H1 (cell line): ENCODE measurements at regions not wholly inside any gene's neighbourhood (a gene's known extent, or its start where the extent isn't known, plus 50 kb on each side); places are given as distances from the start of the nearest gene placed in this dataset.

ENCODE experiments used
- CTCF ChIA-PET: fragments of 300-600 bp; sonication (Branson Sonifier 250); formaldehyde crosslinking; loops from one replicate; lab custom pipeline; 2021; ENCODE audit not compliant: partially characterized antibody; lab: Charles Lee
- POLR2A ChIA-PET: fragments of 300-600 bp; sonication (Branson Sonifier 250); formaldehyde crosslinking; loops from one replicate; lab custom pipeline; 2021; ENCODE audit warnings: inconsistent platforms; ENCODE audit not compliant: partially characterized antibody; lab: Charles Lee
- DNase-seq, 2 experiments: peaks; one replicate each; pipeline versions ENCODE4 v3.0.0 to v3.0.0-alpha.2; 2010 to 2022; ENCODE audit warnings: low spot score in 2 of 2, low read depth in 1 of 2, mixed read lengths in 1 of 2
- FAIRE-seq: peaks from 2 replicates; lab custom pipeline; 2011; peaks lifted over from hg19 to GRCh38; lab: Jason Lieb, UNC
- H2AFZ ChIP-seq: 2 replicates; pipeline ENCODE4 v1.8.1; 2012; ENCODE audit warnings: low read length, inconsistent platforms
- H2AK5ac ChIP-seq: 2 replicates; pipeline ENCODE4 v1.6.1; 2013; ENCODE audit warnings: low read depth, low read length
- H2BK120ac ChIP-seq: replicated peaks from 2 replicates; pipeline ENCODE3; 2013; ENCODE audit warnings: low read depth, low read length, inconsistent platforms
- H2BK12ac ChIP-seq: 2 replicates; pipeline ENCODE4 v1.6.1; 2013; ENCODE audit warnings: low read depth, low read length
- H2BK15ac ChIP-seq: 2 replicates; pipeline ENCODE4 v1.6.1; 2013; ENCODE audit warnings: low read length
- H2BK20ac ChIP-seq: 2 replicates; pipeline ENCODE4 v1.6.1; 2013; ENCODE audit warnings: low read length
- H2BK5ac ChIP-seq: 2 replicates; pipeline ENCODE4 v1.6.1; 2013; ENCODE audit warnings: low read depth, low read length
- H3K14ac ChIP-seq: 2 replicates; pipeline ENCODE4 v1.6.1; 2013; ENCODE audit warnings: inconsistent platforms; ENCODE audit not compliant: insufficient read length
- H3K18ac ChIP-seq: 2 replicates; pipeline ENCODE4 v1.6.1; 2013; ENCODE audit warnings: low read length; ENCODE audit errors: extremely low read depth
- H3K23ac ChIP-seq: 2 replicates; pipeline ENCODE4 v1.6.1; 2013; ENCODE audit warnings: inconsistent platforms; ENCODE audit not compliant: insufficient read length
- H3K23me2 ChIP-seq: 2 replicates; pipeline ENCODE4 v1.6.1; 2013; ENCODE audit warnings: low read depth, low read length
- H3K27ac ChIP-seq: 2 replicates; pipeline ENCODE4 v1.6.1; 2011; ENCODE audit warnings: low read depth, low read length, inconsistent platforms
- H3K27me3 ChIP-seq, 4 experiments: replicated peaks in 1 of 4; 1 replicate in 1 of 4; 2 replicates in 3 of 4; pipeline versions ENCODE4 v1.6.1 to v1.8.1; 2011 to 2013; ENCODE audit warnings: low read length in 3 of 4, mild to moderate bottlenecking in 3 of 4, inconsistent platforms in 2 of 4, mixed read lengths in 2 of 4, moderate library complexity in 1 of 4; ENCODE audit not compliant: control insufficient read depth in 3 of 4, insufficient read depth in 3 of 4; ENCODE audit errors: extremely low read depth in 1 of 4
- H3K36me3 ChIP-seq, 4 experiments: 2 replicates each; pipeline versions ENCODE4 v1.6.1 to v1.8.1; 2011 to 2013; ENCODE audit warnings: mild to moderate bottlenecking in 4 of 4, low read length in 3 of 4, moderate library complexity in 2 of 4, control low read depth in 1 of 4, inconsistent platforms in 1 of 4; ENCODE audit not compliant: insufficient read depth in 4 of 4, control insufficient read depth in 2 of 4
- H3K4ac ChIP-seq: replicated peaks from 2 replicates; pipeline ENCODE3; 2013; ENCODE audit warnings: low read length, low read depth, mixed read lengths, inconsistent platforms; ENCODE audit not compliant: insufficient read length
- H3K4me1 ChIP-seq, 4 experiments: replicated peaks in 1 of 4; 1 replicate in 1 of 4; 2 replicates in 3 of 4; pipeline versions ENCODE4 v1.6.1 to v1.8.1; 2011 to 2013; ENCODE audit warnings: low read length in 3 of 4, inconsistent platforms in 2 of 4, mixed read lengths in 1 of 4; ENCODE audit not compliant: insufficient read depth in 4 of 4, control insufficient read depth in 3 of 4
- H3K4me2 ChIP-seq, 2 experiments: 2 replicates each; pipeline versions ENCODE4 v1.6.1 to v1.8.1; 2011 to 2013; ENCODE audit warnings: low read depth in 2 of 2, low read length in 2 of 2, control low read depth in 1 of 2, inconsistent platforms in 1 of 2, mild to moderate bottlenecking in 1 of 2; ENCODE audit not compliant: insufficient read depth in 1 of 2
- H3K4me3 ChIP-seq, 4 experiments: fragments of 200-600, 300-600 bp in 1 of 4; sonication (generic), shearing (Covaris generic), sonication (Bioruptor Twin) in 1 of 4; 2 replicates each; pipeline versions ENCODE4 v1.5.1 to v1.8.1; 2011 to 2016; ENCODE audit warnings: low read length in 4 of 4, low read depth in 3 of 4, control low read depth in 2 of 4, inconsistent platforms in 2 of 4, mild to moderate bottlenecking in 2 of 4, mixed read lengths in 1 of 4, moderate library complexity in 1 of 4; ENCODE audit not compliant: insufficient read depth in 2 of 4; ENCODE audit errors: extremely low read depth in 1 of 4
- H3K56ac ChIP-seq: replicated peaks from 2 replicates; pipeline ENCODE3; 2013; ENCODE audit warnings: low read depth, mild to moderate bottlenecking, mixed read lengths, low read length, inconsistent platforms; ENCODE audit not compliant: insufficient read length
- H3K79me1 ChIP-seq: 2 replicates; pipeline ENCODE4 v1.6.1; 2013; ENCODE audit warnings: low read depth, low read length, control low read depth
- H3K79me2 ChIP-seq, 2 experiments: 2 replicates each; pipeline versions ENCODE4 v1.6.1 to v1.8.1; 2012 to 2013; ENCODE audit warnings: low read length in 2 of 2, mild to moderate bottlenecking in 2 of 2, inconsistent platforms in 1 of 2; ENCODE audit not compliant: insufficient read depth in 2 of 2, control insufficient read depth in 1 of 2
- H3K9ac ChIP-seq, 4 experiments: replicated peaks in 1 of 4; 1 replicate in 1 of 4; 2 replicates in 3 of 4; pipeline versions ENCODE4 v1.6.1 to v1.8.1; 2011 to 2013; ENCODE audit warnings: low read depth in 3 of 4, low read length in 3 of 4, control low read depth in 2 of 4, mild to moderate bottlenecking in 2 of 4, moderate library complexity in 2 of 4, inconsistent platforms in 1 of 4; ENCODE audit errors: extremely low read depth in 1 of 4
- H3K9me3 ChIP-seq, 2 experiments: 2 replicates each; pipeline versions ENCODE4 v1.6.1 to v1.8.1; 2012 to 2013; ENCODE audit warnings: mild to moderate bottlenecking in 2 of 2, moderate library complexity in 2 of 2, control low read depth in 1 of 2, inconsistent platforms in 1 of 2, low read depth in 1 of 2, low read length in 1 of 2, mixed read lengths in 1 of 2; ENCODE audit not compliant: insufficient read depth in 2 of 2
- H4K20me1 ChIP-seq, 2 experiments: replicated peaks in 1 of 2; 2 replicates each; pipeline versions ENCODE3 to v1.8.1; 2011 to 2013; ENCODE audit warnings: inconsistent platforms in 2 of 2, low read length in 2 of 2, mild to moderate bottlenecking in 1 of 2; ENCODE audit not compliant: insufficient read depth in 2 of 2, control insufficient read depth in 1 of 2
- H4K5ac ChIP-seq: 2 replicates; pipeline ENCODE4 v1.6.1; 2013; ENCODE audit warnings: low read length, low read depth, mixed read lengths, inconsistent platforms; ENCODE audit not compliant: insufficient read length
- H4K8ac ChIP-seq: 2 replicates; pipeline ENCODE4 v1.8.0; 2013; ENCODE audit warnings: mild to moderate bottlenecking, moderate library complexity, low read length, inconsistent platforms; ENCODE audit not compliant: insufficient read depth; ENCODE audit errors: extremely low read depth
- H4K91ac ChIP-seq: replicated peaks from 2 replicates; pipeline ENCODE3; 2013; ENCODE audit warnings: low read length, mixed read lengths, inconsistent platforms; ENCODE audit not compliant: insufficient read length
- FOSL1 ChIP-seq: IDR thresholded peaks from 2 replicates; pipeline ENCODE4 v1.6.1; 2011; ENCODE audit warnings: mild to moderate bottlenecking, low read depth, low read length, moderate library complexity; ENCODE audit not compliant: insufficient read depth
- KDM5A ChIP-seq: fragments of 200-600 bp; IDR thresholded peaks from 2 replicates; pipeline ENCODE4 v1.7.1; 2012; ENCODE audit warnings: mild to moderate bottlenecking, low read length, inconsistent platforms, mixed read lengths
- NRF1 ChIP-seq: IDR thresholded peaks from 2 replicates; pipeline ENCODE4 v1.6.1; 2011; ENCODE audit warnings: mild to moderate bottlenecking, low read depth, low read length, improper control_type of control experiment
- SAP30 ChIP-seq: fragments of 300-600 bp; sonication (generic); IDR thresholded peaks from 2 replicates; pipeline ENCODE4 v1.7.1; 2012; ENCODE audit warnings: low read length, moderate library complexity, mild to moderate bottlenecking, inconsistent platforms; ENCODE audit not compliant: insufficient read depth, insufficient replicate concordance
- SIX5 ChIP-seq: IDR thresholded peaks from 2 replicates; pipeline ENCODE4 v1.6.1; 2011; ENCODE audit warnings: mild to moderate bottlenecking, low read depth, low read length
- TAF1 ChIP-seq: IDR thresholded peaks from 2 replicates; pipeline ENCODE4 v1.6.1; 2011; ENCODE audit warnings: mild to moderate bottlenecking, low read depth, low read length
- TCF12 ChIP-seq: IDR thresholded peaks from 2 replicates; pipeline ENCODE4 v1.6.1; 2011; ENCODE audit warnings: low read depth, mild to moderate bottlenecking, low read length
- WGBS, 2 experiments: shearing (Covaris generic) in 1 of 2; methylation state at CpG; one replicate each; pipeline versions ENCODE4 v1.1.6 to v1.1.7; 2013 to 2015; ENCODE audit warnings: low lambda C conversion rate in 2 of 2, mixed read lengths in 2 of 2, inconsistent platforms in 1 of 2, low coverage in 1 of 2, missing lambda C conversion rate in 1 of 2; ENCODE audit not compliant: insufficient replicate concordance in 2 of 2, insufficient coverage in 1 of 2, insufficient read length in 1 of 2; ENCODE audit errors: extremely low coverage in 1 of 2, missing lambda C conversion rate in 1 of 2; 5-methylcytosine and 5-hydroxymethylcytosine counted together

DNA sequence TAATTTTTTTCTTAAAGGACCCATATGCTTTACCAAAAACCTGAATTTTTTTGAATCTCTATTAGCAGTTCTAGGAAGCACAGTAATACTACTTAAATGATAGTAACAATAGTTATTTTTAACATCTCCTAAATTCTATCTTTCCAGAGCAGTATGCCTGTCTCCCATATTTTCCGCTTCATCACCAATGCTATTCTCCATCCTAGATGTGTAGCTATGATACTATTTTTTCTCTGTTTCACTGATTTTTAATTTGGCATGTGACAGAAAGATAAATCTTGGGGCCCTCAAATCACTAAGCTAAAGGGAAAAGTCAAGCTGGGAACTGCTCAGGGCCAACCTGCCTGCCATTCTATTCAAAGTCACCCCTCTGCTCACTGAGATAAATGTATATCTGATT is 102.3 kb upstream of the HMCN1 start:
- Histone ChIP-seq H3K4me3 (no peak overlapping the region), H2BK15ac (no peak overlapping the region), H4K20me1 (no peaks in the 10 kb centered on the region), H3K18ac (no peak overlapping the region), H2BK20ac (no peak overlapping the region), H2AFZ (no peak overlapping the region), H4K5ac (no peak overlapping the region), H4K8ac (no peak overlapping the region), H2AK5ac (no peak overlapping the region), H3K4ac (no peak overlapping the region), H4K91ac (no peak overlapping the region), H3K79me1 (no peaks in the 10 kb centered on the region), H3K9ac (no peak overlapping the region), H3K9me3 (peaks cover 0 to 3% of the 10 kb centered on the region in 2 experiments; a peak in 2 of 4 replicates), H3K23ac (no peak overlapping the region), H3K14ac (no peak overlapping the region), H3K4me2 (no peak overlapping the region), H2BK5ac (no peak overlapping the region), H3K23me2 (no peaks in the 10 kb centered on the region), H3K79me2 (no peaks in the 10 kb centered on the region), H2BK12ac (no peak overlapping the region), H2BK120ac (no peak overlapping the region), H3K56ac (no peak overlapping the region), H3K36me3 (no peaks in the 10 kb centered on the region), H3K4me1 (no peaks in the 10 kb centered on the region), H3K27ac (no peak overlapping the region), H3K27me3 (no peaks in the 10 kb centered on the region)
- POLR2A ChIA-PET: no interaction called here
- DNase-seq (no peak), FAIRE-seq (no peak)
- WGBS, 2 experiments: 91% methylated on average over 1 of the region's 1 CpG; no CpG with 5 or more reads in 1 of the 2 experiments
- CTCF ChIA-PET: interaction anchor here (0.8 to 1.2 kb wide), 4 partner anchors 36 to 462 kb away, joined by 3 to 4 read pairs (median 3); no protein-coding TSS in a partner anchor
- TF ChIP-seq SIX5 (no peak), FOSL1 (no peak), KDM5A (no peak), NRF1 (no peak), SAP30 (no peak), TAF1 (no peak), TCF12 (no peak)
